NT2/D1 (cell line): ENCODE measurements at regions not wholly inside any gene's neighbourhood (a gene's known extent, or its start where the extent isn't known, plus 50 kb on each side); places are given as distances from the start of the nearest gene placed in this dataset.

Experiments
- DNase-seq: peaks from one replicate; pipeline ENCODE4 v3.0.0-alpha.2; 2011; ENCODE audit warnings: low read depth, low spot score
- H3K27me3 ChIP-seq: 2 replicates; pipeline ENCODE4 v1.6.0; 2011; ENCODE audit warnings: mild to moderate bottlenecking; ENCODE audit not compliant: insufficient read length, insufficient read depth
- H3K36me3 ChIP-seq: 2 replicates; pipeline ENCODE4 v1.6.1; 2011; ENCODE audit warnings: mild to moderate bottlenecking, low read length, mixed read lengths; ENCODE audit not compliant: insufficient read depth, insufficient read length
- H3K4me1 ChIP-seq: 2 replicates; pipeline ENCODE4 v1.5.1; 2011; ENCODE audit not compliant: insufficient read depth, insufficient read length
- H3K4me3 ChIP-seq: 2 replicates; pipeline ENCODE4 v1.5.1; 2011; ENCODE audit warnings: low read depth; ENCODE audit not compliant: insufficient read length
- H3K9ac ChIP-seq: 2 replicates; pipeline ENCODE4 v1.6.0; 2011; ENCODE audit warnings: low read depth; ENCODE audit not compliant: insufficient read length
- H3K9me3 ChIP-seq: 2 replicates; pipeline ENCODE4 v1.5.1; 2011; ENCODE audit warnings: mild to moderate bottlenecking, low read length; ENCODE audit not compliant: insufficient read depth
- SUZ12 ChIP-seq: IDR thresholded peaks from 2 replicates; pipeline ENCODE4 v1.6.1; 2011; ENCODE audit not compliant: insufficient read length, insufficient read depth; ENCODE audit errors: extremely low read depth
- YY1 ChIP-seq: IDR thresholded peaks from 2 replicates; pipeline ENCODE4 v1.6.1; 2011; ENCODE audit not compliant: insufficient read length, insufficient read depth
- ZNF274 ChIP-seq: IDR thresholded peaks from 2 replicates; pipeline ENCODE4 v1.6.1; 2011; ENCODE audit warnings: mild to moderate bottlenecking, low read depth, low read length

DNA sequence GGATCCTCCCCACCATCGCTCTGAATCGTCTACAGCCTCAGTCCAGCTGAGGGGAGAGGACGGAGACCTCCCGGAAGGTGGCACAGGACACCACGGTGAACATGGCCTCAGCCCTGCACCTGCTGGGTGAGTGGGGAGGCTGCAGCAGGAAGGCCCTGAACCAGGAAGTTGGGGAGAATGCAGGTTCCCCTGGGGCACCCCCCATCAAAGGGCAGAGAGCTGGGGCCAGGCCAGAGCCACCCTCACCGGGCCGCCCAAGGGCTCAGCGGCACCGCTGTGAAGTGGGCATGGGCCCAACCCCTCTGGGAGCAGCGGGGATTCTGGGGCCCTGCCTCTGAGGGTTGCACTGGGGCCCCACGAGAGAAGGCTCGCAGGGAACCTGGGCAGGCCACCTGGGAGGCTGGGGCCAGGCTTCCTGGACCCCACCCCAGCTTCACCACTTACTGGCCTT, 98.7 kb downstream of the MICALL2 start:
- TF ChIP-seq SUZ12 (no peak), ZNF274 (no peak), YY1 (no peak)
- H3K36me3 ChIP-seq = no peaks in the 10 kb centered on the region
- H3K9me3 ChIP-seq = no peaks in the 10 kb centered on the region
- no peak overlapping the region for H3K4me3 ChIP-seq
- DNase-seq = no peak
- H3K27me3 ChIP-seq = peaks cover 4% of the 10 kb centered on the region
- no peak overlapping the region for H3K9ac ChIP-seq
- H3K4me1 ChIP-seq = peaks cover 7% of the 10 kb centered on the region

DNA sequence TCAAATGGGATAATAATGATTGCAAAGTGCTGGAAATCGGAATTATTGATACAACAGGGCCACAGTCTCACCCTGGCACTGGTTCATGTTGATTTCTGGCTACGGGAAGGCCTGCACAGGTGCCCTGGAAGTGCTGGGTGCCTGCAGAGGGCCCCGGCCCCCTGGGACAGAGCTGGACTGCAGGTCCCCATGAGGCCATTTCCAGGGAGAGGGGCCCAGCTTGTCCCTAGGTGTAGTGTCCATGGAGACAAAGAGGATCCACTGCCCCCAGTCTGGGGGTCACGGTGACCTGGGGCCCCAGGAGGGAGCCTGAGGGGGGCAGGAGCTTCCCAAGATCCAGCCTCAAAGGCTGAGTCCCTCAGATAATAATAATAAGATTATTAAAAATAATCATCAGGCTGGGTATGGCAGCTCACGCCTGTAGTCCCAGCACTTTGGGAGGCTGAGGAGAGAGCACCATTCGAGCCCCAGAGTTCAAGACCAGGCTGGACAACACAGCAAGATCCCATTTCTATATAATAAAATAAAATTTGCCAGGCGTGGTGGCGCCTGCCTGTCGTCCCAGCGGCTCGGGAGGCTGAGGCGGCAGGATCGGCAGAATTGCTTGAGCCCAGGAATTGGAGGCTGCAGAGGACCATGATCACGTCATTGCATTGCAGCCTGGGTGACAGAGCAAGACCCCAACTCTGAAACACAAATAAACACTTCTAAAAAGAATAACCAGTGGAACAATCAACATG, 98.1 kb downstream of the MICALL2 start:
- H3K4me1 ChIP-seq = peaks cover 13% of the 10 kb centered on the region
- no peak overlapping the region for H3K9ac ChIP-seq
- TF ChIP-seq YY1 = no peak
- TF ChIP-seq ZNF274 = no peak
- no peak for TF ChIP-seq SUZ12
- no peak overlapping the region for H3K4me3 ChIP-seq
- DNase-seq = no peak
- peaks cover 4% of the 10 kb centered on the region for H3K27me3 ChIP-seq
- no peaks in the 10 kb centered on the region for H3K36me3 ChIP-seq
- H3K9me3 ChIP-seq = no peaks in the 10 kb centered on the region

DNA sequence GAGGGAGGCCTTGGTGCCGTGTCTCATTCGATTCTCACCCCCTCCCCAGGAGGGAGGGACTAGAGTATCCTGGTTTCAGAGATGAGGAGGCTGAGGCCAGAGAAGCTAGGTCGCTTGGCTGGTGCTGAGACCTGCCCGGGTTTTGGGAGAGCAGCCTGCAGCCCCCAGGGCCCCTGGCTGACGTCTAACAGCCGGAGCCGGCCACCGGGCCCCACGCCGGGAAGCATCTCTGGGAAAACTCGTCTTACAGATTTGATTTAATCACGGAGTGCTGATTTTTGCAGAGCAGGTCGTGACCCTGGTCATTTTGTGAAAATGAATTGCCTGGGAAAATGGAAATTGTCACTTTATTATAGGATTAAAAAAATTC, 97.5 kb downstream of the MICALL2 start:
- H3K4me3 ChIP-seq = no peak overlapping the region
- no peaks in the 10 kb centered on the region for H3K9me3 ChIP-seq
- H3K36me3 ChIP-seq = no peaks in the 10 kb centered on the region
- no peak overlapping the region for H3K9ac ChIP-seq
- peaks cover 4% of the 10 kb centered on the region for H3K27me3 ChIP-seq
- peaks cover 17% of the 10 kb centered on the region for H3K4me1 ChIP-seq
- no peak for DNase-seq
- TF ChIP-seq ZNF274 = no peak
- no peak for TF ChIP-seq SUZ12
- TF ChIP-seq YY1 = no peak

DNA sequence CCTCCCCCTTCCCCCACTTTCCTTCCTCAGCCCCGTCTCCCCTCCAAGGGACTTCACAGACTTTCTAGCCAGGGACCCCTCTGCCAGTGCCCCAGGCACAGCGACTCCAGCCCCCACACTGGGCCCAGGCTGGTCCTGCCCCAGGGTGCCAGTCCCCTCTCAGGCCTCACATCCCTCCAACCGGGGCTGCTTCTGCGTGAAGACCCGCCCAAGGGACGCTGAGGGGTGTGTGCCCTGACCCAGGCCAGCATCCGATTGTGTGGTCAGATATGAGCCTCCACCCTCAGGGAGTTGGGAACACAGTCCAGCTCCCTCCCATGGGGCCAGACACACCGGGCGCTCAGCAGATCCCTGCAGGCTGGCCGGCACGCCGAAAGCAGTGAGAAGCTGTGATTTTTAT, 97.0 kb downstream of the MICALL2 start:
- Histone ChIP-seq H3K4me3 (no peak overlapping the region), H3K36me3 (no peaks in the 10 kb centered on the region), H3K9me3 (no peaks in the 10 kb centered on the region), H3K4me1 (peaks cover 18% of the 10 kb centered on the region), H3K27me3 (peaks cover 4% of the 10 kb centered on the region), H3K9ac (no peak overlapping the region)
- TF ChIP-seq YY1 = no peak
- TF ChIP-seq SUZ12 = no peak
- no peak for TF ChIP-seq ZNF274
- DNase-seq = no peak

DNA sequence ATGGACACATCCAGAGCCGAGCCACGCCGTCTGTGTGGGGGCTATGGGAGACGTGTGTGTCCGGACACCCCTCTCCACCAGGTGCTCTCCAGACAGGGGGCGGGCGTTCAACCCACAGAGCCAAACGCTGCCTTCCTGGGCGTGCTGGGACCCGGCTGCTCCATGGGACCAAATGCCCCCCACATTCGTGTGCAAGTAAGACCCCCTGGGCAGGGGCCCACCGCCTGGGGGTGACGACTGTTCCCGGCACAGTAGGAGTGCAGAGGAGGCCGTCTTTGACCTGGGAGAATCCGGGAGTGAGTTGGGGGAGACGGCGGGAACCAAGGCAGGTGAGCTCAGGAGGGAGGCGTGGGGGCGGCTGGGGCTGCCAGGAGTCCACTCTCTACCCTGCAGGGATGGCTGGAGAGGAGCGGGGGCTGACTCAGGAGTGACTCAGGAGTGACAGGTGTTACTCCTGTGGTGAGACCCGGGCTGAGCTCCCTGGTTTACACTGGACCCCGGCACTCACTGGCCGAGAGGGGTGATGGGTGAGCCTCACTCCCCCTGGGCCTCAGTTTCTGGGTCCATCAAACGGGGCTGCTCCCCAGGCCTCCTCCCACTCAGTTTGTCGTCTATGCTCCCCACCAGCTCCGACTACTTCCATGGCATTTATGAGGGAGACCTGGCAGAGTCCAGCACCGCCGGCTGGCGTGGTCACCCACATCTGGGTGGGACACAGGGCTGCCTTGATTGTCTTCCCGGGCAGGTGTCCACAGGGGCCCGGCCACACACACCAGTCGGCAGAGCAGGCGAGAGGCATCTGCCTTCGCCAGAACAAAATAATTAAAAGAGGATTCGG, 95.0 kb downstream of the MICALL2 start:
- H3K36me3 ChIP-seq = no peaks in the 10 kb centered on the region
- no peak for DNase-seq
- H3K9me3 ChIP-seq = no peaks in the 10 kb centered on the region
- TF ChIP-seq YY1 (no peak), ZNF274 (no peak), SUZ12 (no peak)
- no peak overlapping the region for H3K4me3 ChIP-seq
- H3K9ac ChIP-seq = peak overlapping the region; percentile 32
- H3K4me1 ChIP-seq = peaks cover 23% of the 10 kb centered on the region
- H3K27me3 ChIP-seq = peaks cover 4% of the 10 kb centered on the region

DNA sequence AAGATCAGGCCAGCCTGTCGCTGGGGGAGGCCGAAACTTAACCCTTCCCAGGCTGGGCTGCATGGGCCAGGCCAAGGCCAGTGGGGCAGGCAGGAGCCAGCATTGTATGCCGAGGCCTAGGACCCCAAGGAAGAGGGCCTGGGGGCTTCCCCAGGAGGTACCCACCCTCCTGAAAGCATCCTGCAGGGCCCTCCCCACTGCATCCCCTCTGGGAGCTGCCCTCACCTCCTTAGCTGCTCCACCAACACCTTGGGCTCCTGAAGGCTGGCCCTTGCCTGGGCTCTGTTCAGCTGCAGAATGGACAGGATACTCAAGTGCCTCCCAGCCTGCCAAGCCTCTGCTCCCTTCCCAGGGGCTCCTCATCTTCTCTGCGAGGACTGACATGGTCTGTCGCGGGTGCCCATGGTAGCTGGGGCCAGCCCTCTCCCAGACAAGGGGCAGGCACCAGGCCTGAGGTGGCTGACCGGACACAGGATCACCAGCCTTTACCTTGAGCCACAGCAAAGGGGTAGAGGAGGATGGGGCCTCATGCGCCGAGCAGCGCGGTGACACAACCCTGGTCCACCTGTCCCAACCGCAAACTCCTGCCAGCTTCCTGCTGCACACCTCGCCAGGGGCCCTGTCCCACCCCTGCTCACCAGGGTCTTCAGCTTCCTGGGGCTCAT, 94.2 kb downstream of the MICALL2 start:
- no peak overlapping the region for H3K4me3 ChIP-seq
- no peak for DNase-seq
- peaks cover 26% of the 10 kb centered on the region for H3K4me1 ChIP-seq
- no peak for TF ChIP-seq YY1
- no peak for TF ChIP-seq ZNF274
- TF ChIP-seq SUZ12 = no peak
- H3K9me3 ChIP-seq = no peaks in the 10 kb centered on the region
- peaks cover 8% of the 10 kb centered on the region for H3K27me3 ChIP-seq
- H3K36me3 ChIP-seq = no peaks in the 10 kb centered on the region
- peak overlapping the region; percentile 32 for H3K9ac ChIP-seq

DNA sequence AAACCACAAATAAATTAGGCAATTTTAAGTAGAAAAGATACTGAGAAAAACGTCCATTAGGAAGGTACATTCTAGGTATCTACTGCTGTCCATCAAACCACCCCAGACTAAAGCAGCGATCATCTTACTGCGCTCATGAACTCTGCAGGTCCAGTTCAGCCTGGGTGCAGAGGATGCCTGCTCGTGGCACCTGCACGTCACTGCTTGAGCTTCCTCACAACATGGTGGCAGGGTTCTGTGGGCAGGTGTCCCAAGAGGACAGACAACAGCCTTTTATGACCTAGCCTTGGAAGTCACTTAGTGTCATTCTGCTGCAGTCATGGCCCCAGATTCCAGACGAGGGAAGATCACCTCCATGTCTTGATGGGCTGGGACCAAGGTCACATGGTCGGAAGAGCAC, 93.4 kb downstream of the MICALL2 start:
- H3K9ac ChIP-seq = no peak overlapping the region

More for the DNA sequence above, 93.4 kb downstream of the MICALL2 start:
- Histone ChIP-seq H3K4me3 (no peak overlapping the region), H3K27me3 (peaks cover 9% of the 10 kb centered on the region), H3K4me1 (peaks cover 26% of the 10 kb centered on the region), H3K9me3 (no peaks in the 10 kb centered on the region), H3K36me3 (no peaks in the 10 kb centered on the region)
- no peak for DNase-seq
- TF ChIP-seq YY1 (no peak), ZNF274 (no peak), SUZ12 (no peak)
